ENCODE measurements at regions not wholly inside any gene's neighbourhood (a gene's known extent, or its start where the extent isn't known, plus 50 kb on each side); places are given as distances from the start of the nearest gene placed in this dataset.

GRCh38 chr18:45291621-45292615, 323.4 kb upstream of the SLC14A2 start:
- Histone ChIP-seq H3K27ac (no peak overlapping the region), H3K36me3 (ENCODE audit: insufficient read depth in 1 of 2, low read depth in 1 of 2) (no peaks in the 10 kb centered on the region)

GRCh38 chr18:45295388-45295787, 319.9 kb upstream of the SLC14A2 start:
- 84 to 93% (median 86%) methylated on average over 6 of the region's 6 CpGs for WGBS, 3 donors
- no peak for ATAC-seq

More at GRCh38 chr18:45291621-45292615, 323.4 kb upstream of the SLC14A2 start:
- Histone ChIP-seq H3K4me3 (no peak overlapping the region), H3K4me1 (no peaks in the 10 kb centered on the region), H3K27me3 (ENCODE audit: insufficient read depth in 3 of 3, low read length in 2 of 3) (no peaks in the 10 kb centered on the region), H3K9me3 (no peaks in the 10 kb centered on the region)
- no peak for DNase-seq
- no peak for TF ChIP-seq CTCF (IDR thresholded peaks at IDR 0.05)
- 69 to 80% (median 75%) methylated on average over 17 of the region's 17 CpGs for WGBS, 3 donors
- intact Hi-C loops (cut with DNase I): no loop called here
- ATAC-seq: no peak

GRCh38 chr18:45298986-45299385, 316.3 kb upstream of the SLC14A2 start:
- H3K4me1 ChIP-seq: no peaks in the 10 kb centered on the region
- H3K9me3 ChIP-seq: no peaks in the 10 kb centered on the region
- DNase-seq (no peak), ATAC-seq (no peak)
- 81 to 85% (median 82%) methylated on average over 3 of the region's 3 CpGs for WGBS, 3 donors
- no peaks in the 10 kb centered on the region for H3K27me3 ChIP-seq (ENCODE audit: insufficient read depth in 3 of 3, low read length in 2 of 3)
- intact Hi-C loops (cut with DNase I): no loop called here
- TF ChIP-seq CTCF (IDR thresholded peaks at IDR 0.05): no peak
- no peaks in the 10 kb centered on the region for H3K36me3 ChIP-seq (ENCODE audit: insufficient read depth in 1 of 2, low read depth in 1 of 2)
- no peak overlapping the region for H3K27ac ChIP-seq
- H3K4me3 ChIP-seq: no peak overlapping the region

More at GRCh38 chr18:45295388-45295787, 319.9 kb upstream of the SLC14A2 start:
- Histone ChIP-seq H3K27ac (no peak overlapping the region), H3K4me3 (no peak overlapping the region), H3K4me1 (no peaks in the 10 kb centered on the region), H3K36me3 (ENCODE audit: insufficient read depth in 1 of 2, low read depth in 1 of 2) (no peaks in the 10 kb centered on the region), H3K9me3 (no peaks in the 10 kb centered on the region), H3K27me3 (ENCODE audit: insufficient read depth in 3 of 3, low read length in 2 of 3) (no peaks in the 10 kb centered on the region)
- TF ChIP-seq CTCF (IDR thresholded peaks at IDR 0.05): no peak
- no peak for DNase-seq
- intact Hi-C loops (cut with DNase I): no loop called here

GRCh38 chr18:45303026-45303425, 312.2 kb upstream of the SLC14A2 start:
- H3K4me3 ChIP-seq: no peak overlapping the region
- H3K27ac ChIP-seq: no peak overlapping the region
- WGBS, 3 donors: 68 to 77% (median 73%) methylated on average over 7 of the region's 7 CpGs
- DNase-seq (no peak), ATAC-seq (no peak)
- no peaks in the 10 kb centered on the region for H3K4me1 ChIP-seq
- H3K36me3 ChIP-seq (ENCODE audit: insufficient read depth in 1 of 2, low read depth in 1 of 2): no peaks in the 10 kb centered on the region
- H3K9me3 ChIP-seq: no peaks in the 10 kb centered on the region
- no peak for TF ChIP-seq CTCF (IDR thresholded peaks at IDR 0.05)
- intact Hi-C loops (cut with DNase I): no loop called here
- H3K27me3 ChIP-seq (ENCODE audit: insufficient read depth in 3 of 3, low read length in 2 of 3): no peaks in the 10 kb centered on the region
